Liver (tissue), 8 donors: ENCODE measurements at regions not wholly inside any gene's neighbourhood (a gene's known extent, or its start where the extent isn't known, plus 50 kb on each side); places are given as distances from the start of the nearest gene placed in this dataset.

Experiments
- DNase-seq: peaks from one replicate; pipeline ENCODE4 v3.0.0-alpha.2; 2017; ENCODE audit warnings: low spot score
- H3K27ac ChIP-seq, 2 donors: one replicate each; pipeline ENCODE4 v1.7.0; 2013; ENCODE audit warnings: inconsistent platforms in 2 of 2, low read length in 2 of 2, control low read depth in 1 of 2, low read depth in 1 of 2, mild to moderate bottlenecking in 1 of 2
- H3K27me3 ChIP-seq, 4 donors: one replicate each; pipeline versions ENCODE4 v1.6.1 to v1.7.0; 2013; ENCODE audit warnings: low read length in 3 of 4, inconsistent platforms in 1 of 4, mild to moderate bottlenecking in 1 of 4, moderate library complexity in 1 of 4; ENCODE audit not compliant: control insufficient read depth in 4 of 4, insufficient read depth in 4 of 4
- H3K36me3 ChIP-seq, 4 donors: one replicate each; pipeline versions ENCODE4 v1.6.1 to v1.7.0; 2013; ENCODE audit warnings: low read length in 3 of 4, mild to moderate bottlenecking in 3 of 4, low read depth in 1 of 4, moderate library complexity in 1 of 4; ENCODE audit not compliant: control insufficient read depth in 4 of 4, insufficient read depth in 3 of 4
- H3K4me1 ChIP-seq, 4 donors: one replicate each; pipeline versions ENCODE4 v1.6.1 to v1.7.0; 2013; ENCODE audit warnings: low read length in 3 of 4, mild to moderate bottlenecking in 3 of 4, moderate library complexity in 1 of 4; ENCODE audit not compliant: control insufficient read depth in 4 of 4, insufficient read depth in 4 of 4
- H3K4me3 ChIP-seq, 3 donors: one replicate each; pipeline versions ENCODE4 v1.6.1 to v1.7.0; 2013; ENCODE audit warnings: low read length in 3 of 3, control low read depth in 1 of 3, low read depth in 1 of 3, mild to moderate bottlenecking in 1 of 3
- H3K9ac ChIP-seq, 2 donors: one replicate each; pipeline ENCODE4 v1.7.0; 2013; ENCODE audit warnings: low read length in 2 of 2, mild to moderate bottlenecking in 2 of 2, moderate library complexity in 2 of 2, control low read depth in 1 of 2, low read depth in 1 of 2
- H3K9me3 ChIP-seq, 4 donors: one replicate each; pipeline versions ENCODE4 v1.6.1 to v1.7.0; 2013; ENCODE audit warnings: low read length in 3 of 4; ENCODE audit not compliant: control insufficient read depth in 4 of 4
- ATF3 ChIP-seq: IDR thresholded peaks from 2 replicates; pipeline ENCODE4 v1.6.1; 2016; ENCODE audit warnings: antibody characterized with exemption
- CTCF ChIP-seq: fragments of 150-350 bp; IDR thresholded peaks from 2 replicates; pipeline ENCODE4 v1.5.1; 2017; ENCODE audit warnings: improper control_type of control experiment, low read depth, low read length; ENCODE audit not compliant: missing input control
- EGR1 ChIP-seq, 2 donors: IDR thresholded peaks; 2 replicates each; pipeline ENCODE4 v1.6.1; 2016 to 2018; ENCODE audit warnings: antibody characterized with exemption in 2 of 2, low read depth in 2 of 2
- FOXA1 ChIP-seq: IDR thresholded peaks from 2 replicates; pipeline ENCODE4 v1.6.1; 2016; ENCODE audit warnings: antibody characterized with exemption
- FOXA2 ChIP-seq: IDR thresholded peaks from 2 replicates; pipeline ENCODE4 v1.6.1; 2016; ENCODE audit warnings: antibody characterized with exemption
- GABPA ChIP-seq, 2 donors: IDR thresholded peaks in 1 of 2; conservative IDR thresholded peaks in 1 of 2; 2 replicates each; pipeline ENCODE4 v1.6.1; 2016; ENCODE audit warnings: antibody characterized with exemption in 2 of 2, mild to moderate bottlenecking in 1 of 2, moderate library complexity in 1 of 2
- HNF4A ChIP-seq, 2 donors: conservative IDR thresholded peaks; 2 replicates each; pipeline ENCODE4 v1.6.1; 2016; ENCODE audit warnings: antibody characterized with exemption in 2 of 2, mild to moderate bottlenecking in 2 of 2
- HNF4G ChIP-seq: IDR thresholded peaks from 2 replicates; pipeline ENCODE4 v1.6.1; 2016; ENCODE audit warnings: antibody characterized with exemption
- JUND ChIP-seq, 2 donors: IDR thresholded peaks; 2 replicates each; pipeline ENCODE4 v1.6.1; 2016; ENCODE audit warnings: antibody characterized with exemption in 2 of 2
- MAX ChIP-seq: IDR thresholded peaks from 2 replicates; pipeline ENCODE4 v1.6.1; 2016; ENCODE audit warnings: antibody characterized with exemption
- NR2F2 ChIP-seq: IDR thresholded peaks from 2 replicates; pipeline ENCODE4 v1.6.1; 2016; ENCODE audit warnings: antibody characterized with exemption
- RAD21 ChIP-seq, 2 donors: IDR thresholded peaks; 2 replicates each; pipeline ENCODE4 v1.6.1; 2016; ENCODE audit warnings: antibody characterized with exemption in 2 of 2, mild to moderate bottlenecking in 2 of 2
- REST ChIP-seq: IDR thresholded peaks from 2 replicates; pipeline ENCODE4 v1.6.1; 2016; ENCODE audit warnings: antibody characterized with exemption, mild to moderate bottlenecking
- RXRA ChIP-seq, 2 donors: IDR thresholded peaks; 2 replicates each; pipeline ENCODE4 v1.6.1; 2017 to 2018; ENCODE audit warnings: antibody characterized with exemption in 2 of 2, mild to moderate bottlenecking in 1 of 2
- SP1 ChIP-seq: IDR thresholded peaks from 2 replicates; pipeline ENCODE4 v1.6.1; 2018; ENCODE audit warnings: antibody characterized with exemption, mild to moderate bottlenecking
- TAF1 ChIP-seq: conservative IDR thresholded peaks from 2 replicates; pipeline ENCODE4 v1.6.1; 2016; ENCODE audit warnings: antibody characterized with exemption, mild to moderate bottlenecking
- YY1 ChIP-seq: IDR thresholded peaks from 2 replicates; pipeline ENCODE4 v1.6.1; 2016; ENCODE audit warnings: antibody characterized with exemption, mild to moderate bottlenecking
- ZBTB33 ChIP-seq: IDR thresholded peaks from 2 replicates; pipeline ENCODE4 v1.6.1; 2016; ENCODE audit warnings: antibody characterized with exemption
- WGBS: extraction: QIAGEN DNeasy Blood & Tissue Kit; methylation state at CpG from one replicate; pipeline ENCODE4 v1.1.7; 2013; 5-methylcytosine and 5-hydroxymethylcytosine counted together
- donor health status: healthy.
- donor health status: healthy.
- donor health status: healthy.
- donor health status: healthy.
- donor health status: healthy.

- Histone ChIP-seq H3K9ac (no peak overlapping the region), H3K9me3 (no peaks in the 10 kb centered on the region), H3K27me3 (no peaks in the 10 kb centered on the region), H3K27ac (no peak overlapping the region), H3K4me1 (no peaks in the 10 kb centered on the region), H3K36me3 (no peaks in the 10 kb centered on the region), H3K4me3 (no peak overlapping the region)
- no peak for TF ChIP-seq YY1
- no peak for TF ChIP-seq RXRA (IDR thresholded peaks at IDR 0.05)
- TF ChIP-seq HNF4A (conservative IDR thresholded peaks at IDR 0.05): no peak
- no peak for TF ChIP-seq ATF3
- TF ChIP-seq MAX: no peak
- DNase-seq: no peak
- WGBS: 76% methylated on average over 5 of the region's 5 CpGs
Measured at GRCh38 chr3:35064761-35065160, 574.6 kb upstream of the ARPP21 start.

GRCh38 chr3:35065891-35066290, 573.4 kb upstream of the ARPP21 start:
- no peaks in the 10 kb centered on the region for H3K9me3 ChIP-seq
- H3K27me3 ChIP-seq: no peaks in the 10 kb centered on the region
- H3K9ac ChIP-seq: no peak overlapping the region
- no peaks in the 10 kb centered on the region for H3K4me1 ChIP-seq
- no peak for DNase-seq
- no peaks in the 10 kb centered on the region for H3K36me3 ChIP-seq
- H3K4me3 ChIP-seq: no peak overlapping the region
- TF ChIP-seq CTCF: no peak
- no peak for TF ChIP-seq JUND (IDR thresholded peaks at IDR 0.05)
- TF ChIP-seq REST: no peak
- no peak for TF ChIP-seq ZBTB33
- TF ChIP-seq YY1: no peak
- TF ChIP-seq TAF1: no peak
- no peak for TF ChIP-seq FOXA2
- no peak for TF ChIP-seq HNF4G
- no peak for TF ChIP-seq MAX
- TF ChIP-seq RXRA (IDR thresholded peaks at IDR 0.05): no peak
- no peak for TF ChIP-seq HNF4A (conservative IDR thresholded peaks at IDR 0.05)
- no peak for TF ChIP-seq FOXA1
- TF ChIP-seq ATF3: no peak
- no peak for TF ChIP-seq RAD21 (IDR thresholded peaks at IDR 0.05)
- TF ChIP-seq SP1: no peak
- TF ChIP-seq EGR1 (IDR thresholded peaks at IDR 0.05; ENCODE audit: low read depth in 2 of 2): no peak
- TF ChIP-seq GABPA (IDR thresholded peaks at IDR 0.05 in 1 of 2, conservative IDR thresholded peaks at IDR 0.05 in 1 of 2): no peak
- no peak for TF ChIP-seq NR2F2
- H3K27ac ChIP-seq: no peak overlapping the region
- WGBS: 55% methylated on average over 1 of the region's 1 CpG
